DND-41 (cell line): ENCODE measurements at regions not wholly inside any gene's neighbourhood (a gene's known extent, or its start where the extent isn't known, plus 50 kb on each side); places are given as distances from the start of the nearest gene placed in this dataset.

Source experiments
- ATAC-seq: fragments of 200-7000 bp; cut with Tn5 transposase; 3 replicates; pipeline ENCODE4 v1.9.1; 2021; ENCODE audit warnings: low read depth; ENCODE audit not compliant: insufficient read depth
- DNase-seq: peaks from one replicate; pipeline ENCODE4 v3.0.0-alpha.2; 2020
- H2AFZ ChIP-seq: 2 replicates; pipeline ENCODE4 v1.6.0; 2012; ENCODE audit warnings: low read depth, low read length
- H3K27ac ChIP-seq: 2 replicates; pipeline ENCODE4 v1.5.1; 2012; ENCODE audit warnings: low read length, inconsistent platforms
- H3K27me3 ChIP-seq: fragments of 200-600 bp; sonication (generic); 2 replicates; pipeline ENCODE4 v1.6.0; 2012; ENCODE audit warnings: low read length, mild to moderate bottlenecking, inconsistent platforms; ENCODE audit not compliant: insufficient read depth, poor library complexity
- H3K36me3 ChIP-seq: 2 replicates; pipeline ENCODE4 v1.5.1; 2012; ENCODE audit warnings: low read length, inconsistent platforms; ENCODE audit not compliant: insufficient read depth
- H3K4me1 ChIP-seq: 2 replicates; pipeline ENCODE4 v1.5.1; 2012; ENCODE audit warnings: mild to moderate bottlenecking, low read length; ENCODE audit not compliant: insufficient read depth
- H3K4me2 ChIP-seq: 2 replicates; pipeline ENCODE4 v1.6.0; 2012; ENCODE audit warnings: mild to moderate bottlenecking, moderate library complexity, low read length, inconsistent platforms; ENCODE audit not compliant: insufficient read depth
- H3K4me3 ChIP-seq, 2 experiments: fragments of 200-600 bp in 1 of 2; shearing (Covaris generic) in 1 of 2; 2 replicates each; pipeline ENCODE4 v1.5.1; 2012 to 2016; ENCODE audit warnings: inconsistent platforms in 2 of 2, low read length in 2 of 2, mild to moderate bottlenecking in 2 of 2, low read depth in 1 of 2, moderate library complexity in 1 of 2
- H3K79me2 ChIP-seq: 2 replicates; pipeline ENCODE4 v1.6.0; 2012; ENCODE audit warnings: low read length, inconsistent platforms; ENCODE audit not compliant: insufficient read depth
- H3K9ac ChIP-seq: 2 replicates; pipeline ENCODE4 v1.6.0; 2012; ENCODE audit warnings: low read depth, mild to moderate bottlenecking, inconsistent platforms, low read length, moderate library complexity
- H3K9me3 ChIP-seq: 2 replicates; pipeline ENCODE4 v1.5.1; 2012; ENCODE audit warnings: low read length, moderate library complexity, mild to moderate bottlenecking, inconsistent platforms; ENCODE audit not compliant: insufficient read depth, severe bottlenecking
- H4K20me1 ChIP-seq: 2 replicates; pipeline ENCODE4 v1.6.0; 2012; ENCODE audit warnings: low read length; ENCODE audit not compliant: insufficient read depth
- EZH2 ChIP-seq: IDR thresholded peaks from 3 replicates; pipeline ENCODE4 v1.6.1; 2012; ENCODE audit warnings: borderline replicate concordance, low read depth, mild to moderate bottlenecking, moderate library complexity, low read length, inconsistent platforms; ENCODE audit not compliant: severe bottlenecking
- TF ChIP-seq, protein P1 (sequence below): IDR thresholded peaks from 2 replicates; pipeline ENCODE4 v1.5.1; 2012; ENCODE audit warnings: borderline replicate concordance, low read length, moderate library complexity, mild to moderate bottlenecking; ENCODE audit not compliant: poor library complexity, severe bottlenecking; ENCODE audit errors: extremely low read depth

DNA sequence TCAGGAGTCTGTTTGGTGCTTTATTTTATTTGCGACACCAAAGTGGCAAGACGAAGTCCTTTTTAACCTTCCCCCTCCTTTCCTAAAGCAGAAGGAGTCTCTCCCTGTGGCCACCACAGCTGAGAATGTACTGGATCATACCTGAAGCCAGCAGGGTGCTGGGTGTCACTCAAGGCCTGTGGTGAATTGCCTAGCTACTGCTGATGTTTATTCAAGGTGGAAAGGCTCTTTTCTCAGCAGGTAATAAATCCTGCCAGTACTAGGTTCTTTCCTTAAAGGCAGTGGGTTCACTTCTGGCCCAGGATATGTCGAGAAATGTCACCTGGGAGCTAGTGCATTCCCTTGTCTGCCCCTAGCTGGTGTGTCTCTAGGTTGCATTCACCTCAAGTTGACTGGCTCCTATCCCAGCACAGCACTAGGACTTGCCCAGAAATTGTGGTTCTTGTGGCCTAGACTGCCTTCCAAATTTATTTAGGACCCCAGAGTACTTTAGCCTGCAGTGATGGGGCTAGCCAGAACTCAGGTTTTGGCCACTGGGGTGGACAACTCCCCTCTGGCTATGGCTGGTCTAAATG, 60.8 kb upstream of the FAM3C start:
- TF ChIP-seq, protein P1, sequence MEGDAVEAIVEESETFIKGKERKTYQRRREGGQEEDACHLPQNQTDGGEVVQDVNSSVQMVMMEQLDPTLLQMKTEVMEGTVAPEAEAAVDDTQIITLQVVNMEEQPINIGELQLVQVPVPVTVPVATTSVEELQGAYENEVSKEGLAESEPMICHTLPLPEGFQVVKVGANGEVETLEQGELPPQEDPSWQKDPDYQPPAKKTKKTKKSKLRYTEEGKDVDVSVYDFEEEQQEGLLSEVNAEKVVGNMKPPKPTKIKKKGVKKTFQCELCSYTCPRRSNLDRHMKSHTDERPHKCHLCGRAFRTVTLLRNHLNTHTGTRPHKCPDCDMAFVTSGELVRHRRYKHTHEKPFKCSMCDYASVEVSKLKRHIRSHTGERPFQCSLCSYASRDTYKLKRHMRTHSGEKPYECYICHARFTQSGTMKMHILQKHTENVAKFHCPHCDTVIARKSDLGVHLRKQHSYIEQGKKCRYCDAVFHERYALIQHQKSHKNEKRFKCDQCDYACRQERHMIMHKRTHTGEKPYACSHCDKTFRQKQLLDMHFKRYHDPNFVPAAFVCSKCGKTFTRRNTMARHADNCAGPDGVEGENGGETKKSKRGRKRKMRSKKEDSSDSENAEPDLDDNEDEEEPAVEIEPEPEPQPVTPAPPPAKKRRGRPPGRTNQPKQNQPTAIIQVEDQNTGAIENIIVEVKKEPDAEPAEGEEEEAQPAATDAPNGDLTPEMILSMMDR: no peak
- no peak for TF ChIP-seq EZH2
- Histone ChIP-seq H3K36me3 (no peaks in the 10 kb centered on the region), H3K4me2 (no peak overlapping the region), H2AFZ (no peak overlapping the region), H3K4me3 (no peak overlapping the region), H3K9me3 (no peaks in the 10 kb centered on the region), H4K20me1 (no peaks in the 10 kb centered on the region), H3K27ac (no peak overlapping the region), H3K79me2 (no peaks in the 10 kb centered on the region), H3K4me1 (no peaks in the 10 kb centered on the region), H3K27me3 (peaks cover 4% of the 10 kb centered on the region), H3K9ac (no peak overlapping the region)
- no peak for DNase-seq
- no peak for ATAC-seq

DNA sequence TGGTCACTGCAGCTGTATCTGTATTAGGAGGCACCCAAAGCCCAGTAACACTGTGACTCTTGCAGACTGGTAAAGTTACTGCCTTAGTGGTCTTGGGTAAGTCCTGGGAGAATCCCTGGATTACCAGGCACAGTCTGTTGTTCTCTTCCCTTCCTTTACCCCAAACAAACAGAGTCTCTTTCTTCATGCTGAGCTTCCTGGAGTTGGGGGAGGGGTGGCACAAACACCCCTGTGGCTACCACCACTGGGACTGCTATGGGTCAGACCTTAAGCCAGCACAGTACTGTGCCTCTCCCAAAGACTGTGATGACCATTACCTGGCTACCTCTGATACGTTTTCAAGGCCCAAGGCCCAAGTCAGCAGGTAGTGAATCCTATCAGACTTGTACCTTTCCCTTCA, 59.9 kb upstream of the FAM3C start:
- no peaks in the 10 kb centered on the region for H4K20me1 ChIP-seq
- no peak overlapping the region for H3K4me3 ChIP-seq
- H3K9me3 ChIP-seq: no peaks in the 10 kb centered on the region
- H3K4me1 ChIP-seq: no peaks in the 10 kb centered on the region
- H3K79me2 ChIP-seq: no peaks in the 10 kb centered on the region
- no peak for TF ChIP-seq EZH2
- TF ChIP-seq, protein P1: no peak
- H3K27ac ChIP-seq: no peak overlapping the region
- ATAC-seq: no peak
- no peak overlapping the region for H2AFZ ChIP-seq
- no peak for DNase-seq
- no peak overlapping the region for H3K9ac ChIP-seq
- H3K36me3 ChIP-seq: no peaks in the 10 kb centered on the region
- no peak overlapping the region for H3K4me2 ChIP-seq
- H3K27me3 ChIP-seq: peaks cover 4% of the 10 kb centered on the region

DNA sequence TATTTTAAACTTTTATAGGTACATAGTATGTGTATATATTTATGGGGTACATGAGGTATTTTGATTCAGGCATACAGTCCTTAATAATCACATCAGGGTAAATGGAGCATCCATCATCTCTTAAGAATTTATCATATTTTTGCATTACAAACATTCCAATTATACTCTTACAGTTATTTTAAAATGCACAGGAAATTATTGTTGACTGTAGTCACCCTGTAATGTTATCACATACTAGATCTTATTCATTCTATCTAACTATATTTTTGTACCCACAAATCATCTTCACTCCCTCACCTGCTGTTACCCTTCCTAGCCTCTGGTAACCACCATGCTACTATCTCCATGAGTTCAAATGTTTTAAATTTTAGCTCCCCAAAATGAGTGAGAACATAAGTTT, 56.3 kb upstream of the FAM3C start:
- H3K27ac ChIP-seq: no peak overlapping the region
- ATAC-seq (no peak), DNase-seq (no peak)
- no peak overlapping the region for H3K4me3 ChIP-seq
- no peak overlapping the region for H2AFZ ChIP-seq
- H3K4me2 ChIP-seq: no peak overlapping the region
- H3K4me1 ChIP-seq: no peaks in the 10 kb centered on the region
- H3K27me3 ChIP-seq: no peaks in the 10 kb centered on the region
- no peaks in the 10 kb centered on the region for H3K79me2 ChIP-seq
- H3K9me3 ChIP-seq: no peaks in the 10 kb centered on the region
- no peaks in the 10 kb centered on the region for H3K36me3 ChIP-seq
- no peaks in the 10 kb centered on the region for H4K20me1 ChIP-seq
- no peak for TF ChIP-seq EZH2
- TF ChIP-seq, protein P1: no peak
- no peak overlapping the region for H3K9ac ChIP-seq
